AG04450 (cell line): ENCODE measurements at regions not wholly inside any gene's neighbourhood (a gene's known extent, or its start where the extent isn't known, plus 50 kb on each side); places are given as distances from the start of the nearest gene placed in this dataset.

Source experiments
- CTCF ChIA-PET: fragments of 300-600, 350-600 bp; formaldehyde crosslinking; extraction: SDS; loops from one replicate; lab custom pipeline; 2022; ENCODE audit warnings: antibody characterized with exemption, inconsistent platforms; lab: Charles Lee
- POLR2A ChIA-PET: fragments of 350-600 bp; formaldehyde crosslinking; extraction: SDS; loops from one replicate; lab custom pipeline; 2021; ENCODE audit warnings: antibody characterized with exemption, inconsistent platforms; lab: Yijun Ruan, JAX
- DNase-seq: peaks from one replicate; pipeline ENCODE4 v3.0.0-alpha.2; 2011; ENCODE audit warnings: low read depth, low spot score
- H3K27ac ChIP-seq: one replicate; pipeline ENCODE4 v1.5.1; 2012; ENCODE audit warnings: low read depth, low read length, control low read depth
- H3K27me3 ChIP-seq: one replicate; pipeline ENCODE4 v1.6.0; 2012; ENCODE audit warnings: low read length; ENCODE audit not compliant: control insufficient read depth, insufficient read depth
- H3K4me3 ChIP-seq: 2 replicates; pipeline ENCODE4 v1.5.1; 2011; ENCODE audit warnings: mild to moderate bottlenecking, low read depth, low read length, control low read depth
- H3K9me3 ChIP-seq: 2 replicates; pipeline ENCODE4 v1.5.1; 2012; ENCODE audit warnings: low read length; ENCODE audit not compliant: control insufficient read depth, insufficient read depth
- CTCF ChIP-seq: IDR thresholded peaks from 2 replicates; pipeline ENCODE4 v1.5.1; 2011; ENCODE audit warnings: low read depth, low read length, control low read depth, inconsistent platforms

- ChIA-PET CTCF (interaction anchor here (1.2 kb wide), 1 partner anchor 23 kb away, joined by 3 read pairs; no protein-coding TSS in a partner anchor), POLR2A (no interaction called here)
- Histone ChIP-seq H3K9me3 (peaks cover 7% of the 10 kb centered on the region; the same call in 1 of the 2 replicates), H3K27ac (no peak overlapping the region), H3K4me3 (no peak overlapping the region), H3K27me3 (no peaks in the 10 kb centered on the region)
- TF ChIP-seq CTCF = no peak
- no peak for DNase-seq
Measured at GRCh38 chr3:159664006-159664405, 324.6 kb upstream of the IL12A start.

GRCh38 chr3:159664653-159665052 lies 324.0 kb upstream of the IL12A start:
- H3K4me3 ChIP-seq = no peak overlapping the region
- H3K27me3 ChIP-seq = no peaks in the 10 kb centered on the region
- ChIA-PET POLR2A (no interaction called here), CTCF (interaction anchor here (1.2 kb wide), 1 partner anchor 24 kb away, joined by 3 read pairs; no protein-coding TSS in a partner anchor)
- no peak overlapping the region for H3K27ac ChIP-seq
- TF ChIP-seq CTCF = no peak
- DNase-seq = no peak
- peaks cover 7% of the 10 kb centered on the region; the same call in 1 of the 2 replicates for H3K9me3 ChIP-seq

- POLR2A ChIA-PET = no interaction called here
Measured at GRCh38 chr3:159667261-159667660, 321.4 kb upstream of the IL12A start.

GRCh38 chr3:159668461-159668860 lies 320.2 kb upstream of the IL12A start:
- CTCF ChIA-PET = no interaction called here
- Histone ChIP-seq H3K4me3 (no peak overlapping the region), H3K9me3 (no peaks in the 10 kb centered on the region), H3K27ac (no peak overlapping the region), H3K27me3 (no peaks in the 10 kb centered on the region)
- TF ChIP-seq CTCF = no peak
- POLR2A ChIA-PET = interaction anchor here (0.7 kb wide), 1 partner anchor 89 kb away, joined by 8 read pairs; no protein-coding TSS in a partner anchor
- no peak for DNase-seq

More at GRCh38 chr3:159667261-159667660, 321.4 kb upstream of the IL12A start:
- H3K27ac ChIP-seq = no peak overlapping the region
- H3K9me3 ChIP-seq = no peaks in the 10 kb centered on the region
- CTCF ChIA-PET = no interaction called here
- H3K4me3 ChIP-seq = no peak overlapping the region
- no peak for DNase-seq
- TF ChIP-seq CTCF = no peak
- H3K27me3 ChIP-seq = no peaks in the 10 kb centered on the region

GRCh38 chr3:159668990-159669476 lies 319.6 kb upstream of the IL12A start:
- Histone ChIP-seq H3K27ac (no peak overlapping the region), H3K27me3 (no peaks in the 10 kb centered on the region), H3K4me3 (no peak overlapping the region), H3K9me3 (no peaks in the 10 kb centered on the region)
- CTCF ChIA-PET = no interaction called here
- POLR2A ChIA-PET = no interaction called here
- DNase-seq = no peak
- no peak for TF ChIP-seq CTCF
